ENCODE measurements at regions not wholly inside any gene's neighbourhood (a gene's known extent, or its start where the extent isn't known, plus 50 kb on each side); places are given as distances from the start of the nearest gene placed in this dataset.

DNA sequence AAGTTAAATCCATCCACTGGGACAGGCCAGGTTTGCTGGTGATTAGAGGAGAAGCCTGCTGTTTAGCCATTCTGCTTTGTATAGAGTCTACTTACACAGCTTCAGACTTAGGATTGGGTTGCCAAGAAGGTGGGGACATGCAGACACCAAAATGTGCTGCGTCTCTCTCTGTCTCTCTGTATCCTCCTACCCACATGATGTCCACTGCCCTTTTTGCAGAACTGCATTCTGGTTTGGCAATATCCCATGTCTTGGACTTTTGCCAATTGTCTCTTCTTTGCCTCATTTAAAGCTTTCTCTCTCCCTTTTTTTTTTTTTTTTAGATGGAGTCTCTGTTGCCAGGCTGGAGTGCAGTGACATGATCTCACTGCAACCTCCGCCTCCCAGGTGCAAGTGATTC lies 261.1 kb upstream of the FN1 start:
- Histone ChIP-seq H3K36me3 (no peaks in the 10 kb centered on the region), H3K4me1 (ENCODE audit: insufficient read depth) (peaks cover 7% of the 10 kb centered on the region), H3K9me3 (no peaks in the 10 kb centered on the region), H3K27me3 (no peaks in the 10 kb centered on the region), H3K4me3 (no peak overlapping the region), H3K27ac (no peak overlapping the region)
- DNase-seq = no peak
- TF ChIP-seq, protein P1, sequence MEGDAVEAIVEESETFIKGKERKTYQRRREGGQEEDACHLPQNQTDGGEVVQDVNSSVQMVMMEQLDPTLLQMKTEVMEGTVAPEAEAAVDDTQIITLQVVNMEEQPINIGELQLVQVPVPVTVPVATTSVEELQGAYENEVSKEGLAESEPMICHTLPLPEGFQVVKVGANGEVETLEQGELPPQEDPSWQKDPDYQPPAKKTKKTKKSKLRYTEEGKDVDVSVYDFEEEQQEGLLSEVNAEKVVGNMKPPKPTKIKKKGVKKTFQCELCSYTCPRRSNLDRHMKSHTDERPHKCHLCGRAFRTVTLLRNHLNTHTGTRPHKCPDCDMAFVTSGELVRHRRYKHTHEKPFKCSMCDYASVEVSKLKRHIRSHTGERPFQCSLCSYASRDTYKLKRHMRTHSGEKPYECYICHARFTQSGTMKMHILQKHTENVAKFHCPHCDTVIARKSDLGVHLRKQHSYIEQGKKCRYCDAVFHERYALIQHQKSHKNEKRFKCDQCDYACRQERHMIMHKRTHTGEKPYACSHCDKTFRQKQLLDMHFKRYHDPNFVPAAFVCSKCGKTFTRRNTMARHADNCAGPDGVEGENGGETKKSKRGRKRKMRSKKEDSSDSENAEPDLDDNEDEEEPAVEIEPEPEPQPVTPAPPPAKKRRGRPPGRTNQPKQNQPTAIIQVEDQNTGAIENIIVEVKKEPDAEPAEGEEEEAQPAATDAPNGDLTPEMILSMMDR (IDR thresholded peaks at IDR 0.05) = no peak
- no peak for TF ChIP-seq EP300 (IDR thresholded peaks at IDR 0.05)
- TF ChIP-seq POLR2A (IDR thresholded peaks at IDR 0.05) = no peak
- 93 to 96% (median 94%) methylated on average over 2 of the region's 2 CpGs for WGBS, 3 donors
- intact Hi-C loops (cut with DNase I) = no loop called here

DNA sequence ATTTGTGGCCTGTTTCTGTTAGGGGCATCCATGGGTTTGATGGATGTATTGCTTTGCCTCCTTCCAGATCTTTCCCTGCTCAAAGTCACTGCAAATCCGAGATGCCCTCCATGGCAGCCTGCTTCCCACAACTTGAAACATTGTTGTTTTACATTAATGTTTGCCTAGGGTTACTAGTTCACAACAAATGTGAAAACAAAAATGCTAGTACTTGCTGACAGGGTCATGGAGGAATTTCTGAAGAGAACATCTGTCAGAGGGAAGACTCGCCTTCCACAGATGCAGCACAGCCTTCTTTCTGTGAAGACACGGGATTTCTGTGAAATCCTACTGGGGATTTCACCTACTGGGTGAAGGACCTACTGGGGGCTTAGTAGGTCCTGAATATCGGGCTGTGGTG lies 260.0 kb upstream of the FN1 start:
- Histone ChIP-seq H3K4me1 (ENCODE audit: insufficient read depth) (peaks cover 9% of the 10 kb centered on the region), H3K4me3 (no peak overlapping the region), H3K27me3 (no peaks in the 10 kb centered on the region), H3K27ac (no peak overlapping the region), H3K9me3 (no peaks in the 10 kb centered on the region), H3K36me3 (no peaks in the 10 kb centered on the region)
- DNase-seq = no peak
- TF ChIP-seq POLR2A (IDR thresholded peaks at IDR 0.05) (no peak), EP300 (IDR thresholded peaks at IDR 0.05) (no peak)
- TF ChIP-seq, protein P1 (IDR thresholded peaks at IDR 0.05) = no peak
- intact Hi-C loops (cut with DNase I) = no loop called here
- 81 to 88% (median 85%) methylated on average over 4 of the region's 4 CpGs for whole genome bisulfite sequencing, 3 donors

DNA sequence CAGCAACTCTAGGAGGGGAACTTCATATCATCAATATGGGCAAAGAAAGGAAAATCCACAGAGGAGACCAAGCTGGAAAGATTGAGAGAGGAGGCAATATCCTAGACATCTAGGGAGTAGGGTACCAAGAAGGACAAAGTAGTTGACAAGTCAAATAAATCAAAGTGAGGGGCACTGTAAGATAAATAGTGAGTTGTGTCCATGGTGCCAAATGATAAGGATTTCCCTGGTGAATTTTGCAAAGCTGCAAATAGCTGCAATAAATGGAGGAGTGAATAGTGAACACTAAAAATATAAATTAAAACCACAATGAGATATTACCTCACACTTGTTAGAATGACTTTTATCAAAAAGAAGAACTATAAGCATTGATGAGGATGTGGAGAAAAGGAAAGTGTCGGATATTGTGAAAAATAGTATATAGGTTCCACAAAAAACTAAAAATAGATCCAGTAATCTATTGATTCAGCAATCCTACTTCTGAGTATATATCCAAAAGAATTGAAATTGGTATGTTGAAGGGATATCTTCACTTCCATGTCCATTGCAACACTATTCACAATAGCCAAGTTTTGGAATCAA lies 258.2 kb upstream of the FN1 start:
- Histone ChIP-seq H3K4me1 (ENCODE audit: insufficient read depth) (peaks cover 6% of the 10 kb centered on the region), H3K9me3 (no peaks in the 10 kb centered on the region), H3K4me3 (no peak overlapping the region), H3K27ac (no peak overlapping the region), H3K27me3 (no peaks in the 10 kb centered on the region), H3K36me3 (no peaks in the 10 kb centered on the region)
- intact Hi-C loops (cut with DNase I) = no loop called here
- TF ChIP-seq POLR2A (IDR thresholded peaks at IDR 0.05) (no peak), EP300 (IDR thresholded peaks at IDR 0.05) (no peak)
- TF ChIP-seq, protein P1 (IDR thresholded peaks at IDR 0.05) = no peak
- WGBS, 3 donors = 84 to 93% (median 87%) methylated on average over 1 of the region's 1 CpG
- no peak for DNase-seq

DNA sequence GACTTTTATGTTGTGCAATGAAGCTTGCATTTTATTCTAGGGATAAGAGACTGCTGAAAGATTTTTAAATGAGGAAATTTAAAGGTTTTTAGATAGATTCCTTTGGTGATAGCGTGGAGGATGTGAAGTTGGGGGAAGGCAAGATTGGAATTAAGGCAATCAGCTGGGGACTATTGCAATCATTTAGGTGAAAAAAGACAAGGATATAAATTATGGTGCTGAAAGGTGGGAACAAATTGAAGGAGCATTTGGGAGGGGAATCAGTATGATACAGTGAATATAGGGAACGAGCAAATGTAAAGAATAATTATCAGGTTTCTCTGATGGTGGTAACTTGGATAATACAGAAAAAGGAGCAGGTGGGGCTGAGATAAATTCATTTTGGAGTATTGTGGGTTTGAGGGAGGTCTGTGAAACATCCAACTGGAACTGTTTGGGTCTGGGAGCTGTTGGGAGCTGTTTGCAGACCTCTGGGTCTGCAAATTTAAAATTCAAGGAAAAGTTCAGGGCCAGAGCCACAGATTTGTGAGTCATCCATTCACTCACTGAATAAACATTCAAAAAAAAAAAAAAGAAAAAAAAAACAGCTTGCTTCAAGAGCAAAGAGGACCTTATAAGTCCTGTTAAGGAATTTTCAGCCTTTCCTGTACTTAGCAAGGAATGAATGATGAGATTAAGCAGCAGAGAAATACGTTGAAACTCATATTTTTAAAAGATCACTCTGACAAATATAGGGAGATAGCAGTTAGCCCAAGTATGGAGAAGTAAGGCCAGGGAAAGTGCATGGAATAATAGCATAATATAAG lies 257.5 kb upstream of the FN1 start:
- WGBS, 3 donors = 18 to 28% (median 24%) methylated on average over 3 of the region's 3 CpGs
- DNase-seq = peak; percentile 37 to 52 (median 46)
- no peaks in the 10 kb centered on the region for H3K27me3 ChIP-seq
- no peaks in the 10 kb centered on the region for H3K36me3 ChIP-seq
- H3K9me3 ChIP-seq = no peaks in the 10 kb centered on the region
- H3K27ac ChIP-seq = peak overlapping the region in 1 of 2 donors; percentile 22
- H3K4me3 ChIP-seq = no peak overlapping the region
- no peak for TF ChIP-seq POLR2A (IDR thresholded peaks at IDR 0.05)
- no peak for TF ChIP-seq EP300 (IDR thresholded peaks at IDR 0.05)
- TF ChIP-seq, protein P1 (IDR thresholded peaks at IDR 0.05) = no peak
- peaks cover 6% of the 10 kb centered on the region for H3K4me1 ChIP-seq (ENCODE audit: insufficient read depth)
- intact Hi-C loops (cut with DNase I) = no loop called here

All from ovary (tissue), 7 donors.